Spleen (tissue), 11 donors: ENCODE measurements at regions not wholly inside any gene's neighbourhood (a gene's known extent, or its start where the extent isn't known, plus 50 kb on each side); places are given as distances from the start of the nearest gene placed in this dataset.

Experiments used
- DNase-seq: peaks from one replicate; pipeline ENCODE4 v3.0.0-alpha.2; 2020
- H3K27ac ChIP-seq, 8 donors: fragments of 200-600 bp; sonication (generic) in 7 of 8; 1 replicate in 4 of 8; 2 replicates in 4 of 8; pipeline versions ENCODE4 v1.5.0 to v1.8.0; 2016 to 2021; ENCODE audit warnings: inconsistent platforms in 4 of 8, mild to moderate bottlenecking in 4 of 8, moderate library complexity in 1 of 8
- H3K27me3 ChIP-seq, 7 donors: fragments of 200-600 bp; sonication (generic) in 6 of 7; replicated peaks in 1 of 7; 1 replicate in 4 of 7; 2 replicates in 3 of 7; pipeline versions ENCODE4 v1.5.0 to v1.8.0; 2016 to 2021; ENCODE audit warnings: inconsistent platforms in 3 of 7, mild to moderate bottlenecking in 1 of 7
- H3K36me3 ChIP-seq, 6 donors: fragments of 200-600 bp; sonication (generic) in 5 of 6; 1 replicate in 4 of 6; 2 replicates in 2 of 6; pipeline versions ENCODE4 v1.5.0 to v1.8.0; 2016 to 2021; ENCODE audit warnings: inconsistent platforms in 2 of 6
- H3K4me1 ChIP-seq, 6 donors: fragments of 200-600 bp; sonication (generic) in 5 of 6; 1 replicate in 3 of 6; 2 replicates in 3 of 6; pipeline versions ENCODE4 v1.5.0 to v1.8.0; 2016 to 2021; ENCODE audit warnings: inconsistent platforms in 3 of 6
- H3K4me3 ChIP-seq, 8 donors: fragments of 200-600 bp; sonication (generic) in 7 of 8; 1 replicate in 4 of 8; 2 replicates in 4 of 8; pipeline versions ENCODE4 v1.5.0 to v1.8.0; 2016 to 2021; ENCODE audit warnings: inconsistent platforms in 4 of 8, mild to moderate bottlenecking in 4 of 8, moderate library complexity in 2 of 8
- H3K9me3 ChIP-seq, 8 donors: fragments of 200-600 bp; sonication (generic) in 7 of 8; 1 replicate in 4 of 8; 2 replicates in 4 of 8; pipeline versions ENCODE4 v1.5.0 to v1.8.0; 2016 to 2021; ENCODE audit warnings: inconsistent platforms in 4 of 8
- CTCF ChIP-seq, 11 experiments: fragments of 200-600 bp in 7 of 11; fragments of 450-650 bp in 4 of 11; sonication (generic) in 4 of 11; IDR thresholded peaks in 8 of 11; conservative IDR thresholded peaks in 3 of 11; 1 replicate in 7 of 11; 2 replicates in 4 of 11; pipeline versions ENCODE4 v1.4.0 to v1.8.0; 2016 to 2021; ENCODE audit warnings: antibody characterized with exemption in 11 of 11, inconsistent platforms in 4 of 11, mild to moderate bottlenecking in 1 of 11
- POLR2A ChIP-seq, 3 donors: fragments of 450-650 bp; IDR thresholded peaks; one replicate each; pipeline ENCODE4 v1.5.1; 2017; ENCODE audit warnings: antibody characterized with exemption in 3 of 3, mild to moderate bottlenecking in 1 of 3
- POLR2AphosphoS5 ChIP-seq, 3 donors: sonication (generic); formaldehyde crosslinking; IDR thresholded peaks; one replicate each; pipeline ENCODE4 v1.5.1; 2017; ENCODE audit warnings: antibody characterized with exemption in 3 of 3
- WGBS, 5 donors: extraction: QIAGEN DNeasy Blood & Tissue Kit in 3 of 5; methylation state at CpG; one replicate each; pipeline versions ENCODE4 v1.1.5 to v1.1.7; 2013 to 2018; 5-methylcytosine and 5-hydroxymethylcytosine counted together
- intact Hi-C: fragments of 100-400 bp; cut with DNase I; formaldehyde crosslinking; loops from one replicate; pipeline ENCODE4 v1.15.0; 2023; ENCODE audit warnings: low total_unique reads
- donor health status: healthy with polysubstance abuse.
- donor health status: DM: no; HTN: no; CAD: no; lungs with moderate emphysema.
- donor health status: DM: no; HTN: no; CAD: no.
- donor health status: Bipolar disorder and iron deficiency.
- donor health status: healthy.
- donor health status: DM: no; HTN: no; CAD: no.
- donor health status: DM: yes; HTN: yes; CAD: no.

- WGBS, 5 donors = 66 to 79% (median 72%) methylated on average over 3 of the region's 3 CpGs
- no peak for DNase-seq
- peaks cover 0 to 14% (median 0%) of the 10 kb centered on the region in 7 donors for H3K27me3 ChIP-seq
- H3K4me1 ChIP-seq = no peaks in the 10 kb centered on the region
- H3K4me3 ChIP-seq = no peak overlapping the region
- no peaks in the 10 kb centered on the region for H3K36me3 ChIP-seq
- no peak for TF ChIP-seq CTCF (IDR thresholded peaks at IDR 0.05 in 8 of 11, conservative IDR thresholded peaks at IDR 0.05 in 3 of 11)
- TF ChIP-seq POLR2A (IDR thresholded peaks at IDR 0.05) = no peak
- TF ChIP-seq POLR2AphosphoS5 (IDR thresholded peaks at IDR 0.05) = no peak
- no peak overlapping the region for H3K27ac ChIP-seq
- intact Hi-C loops = no loop called here
- no peaks in the 10 kb centered on the region for H3K9me3 ChIP-seq
Measured at GRCh38 chr18:35786365-35787042, 186.0 kb upstream of the RMP24 start.

- no peaks in the 10 kb centered on the region for H3K4me1 ChIP-seq
- no peak for TF ChIP-seq POLR2A (IDR thresholded peaks at IDR 0.05)
- TF ChIP-seq CTCF (IDR thresholded peaks at IDR 0.05 in 8 of 11, conservative IDR thresholded peaks at IDR 0.05 in 3 of 11) = no peak
- no peak overlapping the region for H3K4me3 ChIP-seq
- peaks cover 0 to 14% (median 0%) of the 10 kb centered on the region in 7 donors for H3K27me3 ChIP-seq
- no peaks in the 10 kb centered on the region for H3K36me3 ChIP-seq
- H3K9me3 ChIP-seq = no peaks in the 10 kb centered on the region
- WGBS, 5 donors = 89 to 97% (median 94%) methylated on average over 2 of the region's 2 CpGs
- no peak for DNase-seq
- H3K27ac ChIP-seq = no peak overlapping the region
- intact Hi-C loops = no loop called here
Measured at GRCh38 chr18:35789543-35789942, 182.9 kb upstream of the RMP24 start.

GRCh38 chr18:35797948-35798347 is 174.5 kb upstream of the RMP24 start:
- H3K9me3 ChIP-seq = no peaks in the 10 kb centered on the region
- WGBS, 5 donors = 47 to 65% (median 59%) methylated on average over 1 of the region's 1 CpG
- intact Hi-C loops = no loop called here
- H3K27me3 ChIP-seq = no peaks in the 10 kb centered on the region
- H3K27ac ChIP-seq = no peak overlapping the region
- no peaks in the 10 kb centered on the region for H3K36me3 ChIP-seq
- DNase-seq = no peak
- TF ChIP-seq POLR2A (IDR thresholded peaks at IDR 0.05) (no peak), CTCF (IDR thresholded peaks at IDR 0.05 in 8 of 11, conservative IDR thresholded peaks at IDR 0.05 in 3 of 11) (no peak), POLR2AphosphoS5 (IDR thresholded peaks at IDR 0.05) (no peak)
- H3K4me1 ChIP-seq = no peaks in the 10 kb centered on the region
- H3K4me3 ChIP-seq = no peak overlapping the region

GRCh38 chr18:35803551-35803950 is 168.9 kb upstream of the RMP24 start:
- WGBS, 5 donors = 22 to 85% (median 52%) methylated on average over 1 of the region's 1 CpG
- H3K27ac ChIP-seq = no peak overlapping the region
- peaks cover 0 to 7% (median 0%) of the 10 kb centered on the region in 7 donors for H3K27me3 ChIP-seq
- no peak for TF ChIP-seq POLR2AphosphoS5 (IDR thresholded peaks at IDR 0.05)
- no peak overlapping the region for H3K4me3 ChIP-seq
- no peak for DNase-seq
- intact Hi-C loops = no loop called here
- peaks cover 0 to under 1% (median 0%) of the 10 kb centered on the region in 6 donors for H3K4me1 ChIP-seq
- no peaks in the 10 kb centered on the region for H3K9me3 ChIP-seq
- H3K36me3 ChIP-seq = no peaks in the 10 kb centered on the region
